ENCODE measurements at regions not wholly inside any gene's neighbourhood (a gene's known extent, or its start where the extent isn't known, plus 50 kb on each side); places are given as distances from the start of the nearest gene placed in this dataset.

DNA sequence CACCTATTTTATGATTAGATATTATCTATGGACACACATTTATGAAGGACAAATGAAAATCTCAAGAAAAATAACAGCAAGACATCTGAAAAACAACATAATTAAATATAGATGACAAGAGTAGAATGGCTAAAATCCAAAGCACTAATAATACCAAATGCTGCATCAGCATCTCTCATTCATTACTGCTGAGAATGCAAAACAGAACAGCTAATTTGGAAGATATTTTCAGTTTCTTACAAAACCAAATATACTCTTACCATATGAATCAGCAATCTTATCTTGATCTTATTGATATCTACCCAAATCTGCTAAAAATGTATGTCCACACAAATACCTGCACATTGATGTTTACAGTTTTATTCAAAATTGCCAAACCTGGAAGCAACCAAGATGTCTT lies 829.1 kb upstream of the MIR17HG start:
- H3K4me3 ChIP-seq = no peak overlapping the region
- intact Hi-C loops (cut with DNase I) = no loop called here
- no peak for TF ChIP-seq POLR2A (IDR thresholded peaks at IDR 0.05)
- TF ChIP-seq, protein P1, sequence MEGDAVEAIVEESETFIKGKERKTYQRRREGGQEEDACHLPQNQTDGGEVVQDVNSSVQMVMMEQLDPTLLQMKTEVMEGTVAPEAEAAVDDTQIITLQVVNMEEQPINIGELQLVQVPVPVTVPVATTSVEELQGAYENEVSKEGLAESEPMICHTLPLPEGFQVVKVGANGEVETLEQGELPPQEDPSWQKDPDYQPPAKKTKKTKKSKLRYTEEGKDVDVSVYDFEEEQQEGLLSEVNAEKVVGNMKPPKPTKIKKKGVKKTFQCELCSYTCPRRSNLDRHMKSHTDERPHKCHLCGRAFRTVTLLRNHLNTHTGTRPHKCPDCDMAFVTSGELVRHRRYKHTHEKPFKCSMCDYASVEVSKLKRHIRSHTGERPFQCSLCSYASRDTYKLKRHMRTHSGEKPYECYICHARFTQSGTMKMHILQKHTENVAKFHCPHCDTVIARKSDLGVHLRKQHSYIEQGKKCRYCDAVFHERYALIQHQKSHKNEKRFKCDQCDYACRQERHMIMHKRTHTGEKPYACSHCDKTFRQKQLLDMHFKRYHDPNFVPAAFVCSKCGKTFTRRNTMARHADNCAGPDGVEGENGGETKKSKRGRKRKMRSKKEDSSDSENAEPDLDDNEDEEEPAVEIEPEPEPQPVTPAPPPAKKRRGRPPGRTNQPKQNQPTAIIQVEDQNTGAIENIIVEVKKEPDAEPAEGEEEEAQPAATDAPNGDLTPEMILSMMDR (IDR thresholded peaks at IDR 0.05) = no peak
- TF ChIP-seq POLR2AphosphoS5 (IDR thresholded peaks at IDR 0.05) = no peak
- no peak for TF ChIP-seq EP300 (IDR thresholded peaks at IDR 0.05)

DNA sequence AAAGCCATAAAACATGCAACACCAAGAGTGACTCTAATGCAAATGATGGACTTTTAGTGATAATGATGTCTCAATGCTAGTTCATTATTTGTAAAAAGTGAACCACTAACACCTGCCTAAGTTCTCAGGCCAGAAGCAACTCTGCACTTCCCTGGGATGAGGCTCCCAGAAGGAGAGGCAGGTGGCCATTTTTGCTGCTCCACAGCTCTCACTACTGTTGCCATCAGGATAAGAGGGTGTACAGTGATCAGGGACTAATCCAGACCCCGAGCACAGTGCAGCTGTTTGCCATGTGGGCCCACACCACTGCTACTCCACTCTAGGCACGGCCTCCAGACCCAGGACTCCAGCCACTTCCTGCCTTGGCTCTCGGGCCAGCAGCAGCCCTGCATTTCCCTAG lies 828.3 kb upstream of the MIR17HG start:
- Histone ChIP-seq H3K4me3 (no peak overlapping the region), H3K27me3 (no peaks in the 10 kb centered on the region), H3K4me1 (no peaks in the 10 kb centered on the region), H3K9me3 (no peaks in the 10 kb centered on the region), H3K27ac (no peak overlapping the region), H3K36me3 (no peaks in the 10 kb centered on the region)
- TF ChIP-seq, protein P1 (IDR thresholded peaks at IDR 0.05) = no peak
- TF ChIP-seq EP300 (IDR thresholded peaks at IDR 0.05) = no peak
- no peak for TF ChIP-seq POLR2A (IDR thresholded peaks at IDR 0.05)
- TF ChIP-seq POLR2AphosphoS5 (IDR thresholded peaks at IDR 0.05) = no peak
- WGBS, 2 donors = 28 to 55% methylated on average over 3 of the region's 3 CpGs
- intact Hi-C loops (cut with DNase I) = no loop called here
- DNase-seq = no peak

More for the DNA sequence above, 829.1 kb upstream of the MIR17HG start:
- H3K9me3 ChIP-seq = no peaks in the 10 kb centered on the region
- no peaks in the 10 kb centered on the region for H3K36me3 ChIP-seq
- no peaks in the 10 kb centered on the region for H3K4me1 ChIP-seq
- no peak overlapping the region for H3K27ac ChIP-seq
- no peaks in the 10 kb centered on the region for H3K27me3 ChIP-seq
- no peak for DNase-seq

DNA sequence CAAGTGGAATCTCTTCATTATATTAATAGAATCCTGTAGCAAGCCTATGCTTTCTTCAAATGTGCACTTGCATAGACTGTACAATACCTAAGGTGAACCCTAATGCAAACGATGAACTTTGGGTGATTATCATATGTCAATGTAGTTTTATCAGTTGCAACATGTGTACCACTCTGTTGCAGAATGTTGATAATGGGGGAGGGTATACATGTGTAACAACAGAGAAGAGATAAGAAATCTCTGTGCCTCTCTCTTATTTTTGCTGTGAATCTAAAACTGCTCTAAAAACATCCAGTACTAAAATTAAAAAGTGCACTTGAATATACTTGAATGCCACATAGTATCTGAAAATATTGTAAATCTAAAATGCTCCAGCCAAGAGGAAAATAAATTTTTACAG lies 820.8 kb upstream of the MIR17HG start:
- no peak overlapping the region for H3K4me3 ChIP-seq
- H3K27ac ChIP-seq = no peak overlapping the region
- H3K4me1 ChIP-seq = no peaks in the 10 kb centered on the region
- DNase-seq = no peak
- no peak for TF ChIP-seq POLR2AphosphoS5 (IDR thresholded peaks at IDR 0.05)
- TF ChIP-seq, protein P1 (IDR thresholded peaks at IDR 0.05) = no peak
- TF ChIP-seq POLR2A (IDR thresholded peaks at IDR 0.05) = no peak
- TF ChIP-seq EP300 (IDR thresholded peaks at IDR 0.05) = no peak
- H3K36me3 ChIP-seq = no peaks in the 10 kb centered on the region
- intact Hi-C loops (cut with DNase I) = no loop called here
- H3K9me3 ChIP-seq = no peaks in the 10 kb centered on the region
- WGBS, 2 donors = 29 to 33% methylated on average over 1 of the region's 1 CpG
- H3K27me3 ChIP-seq = no peaks in the 10 kb centered on the region

DNA sequence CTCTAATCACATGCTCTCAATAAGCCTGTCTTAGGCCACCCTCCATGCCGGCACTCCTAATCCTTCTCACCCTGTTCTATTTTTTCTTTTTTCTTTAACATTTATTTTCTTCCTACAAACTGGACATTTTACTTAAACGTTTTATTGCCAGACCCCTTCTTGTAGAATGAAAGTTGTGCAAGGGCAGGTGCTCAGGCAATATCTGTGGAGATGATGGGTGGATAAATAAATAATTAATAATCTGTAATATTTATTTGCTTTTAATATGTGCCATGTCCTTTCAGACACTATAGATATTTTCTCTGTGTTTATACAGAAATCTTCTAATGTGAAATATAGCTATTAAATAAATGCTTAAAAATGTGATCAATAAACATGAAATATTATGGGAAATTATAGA lies 815.7 kb upstream of the MIR17HG start:
- TF ChIP-seq EP300 (IDR thresholded peaks at IDR 0.05) (no peak), POLR2A (IDR thresholded peaks at IDR 0.05) (no peak), POLR2AphosphoS5 (IDR thresholded peaks at IDR 0.05) (no peak)
- TF ChIP-seq, protein P1 (IDR thresholded peaks at IDR 0.05) = no peak
- Histone ChIP-seq H3K4me1 (no peaks in the 10 kb centered on the region), H3K27me3 (no peaks in the 10 kb centered on the region), H3K4me3 (no peak overlapping the region), H3K9me3 (no peaks in the 10 kb centered on the region), H3K36me3 (no peaks in the 10 kb centered on the region), H3K27ac (no peak overlapping the region)
- intact Hi-C loops (cut with DNase I) = no loop called here
- DNase-seq = no peak
- WGBS, 2 donors = 65 to 82% methylated on average over 2 of the region's 2 CpGs

DNA sequence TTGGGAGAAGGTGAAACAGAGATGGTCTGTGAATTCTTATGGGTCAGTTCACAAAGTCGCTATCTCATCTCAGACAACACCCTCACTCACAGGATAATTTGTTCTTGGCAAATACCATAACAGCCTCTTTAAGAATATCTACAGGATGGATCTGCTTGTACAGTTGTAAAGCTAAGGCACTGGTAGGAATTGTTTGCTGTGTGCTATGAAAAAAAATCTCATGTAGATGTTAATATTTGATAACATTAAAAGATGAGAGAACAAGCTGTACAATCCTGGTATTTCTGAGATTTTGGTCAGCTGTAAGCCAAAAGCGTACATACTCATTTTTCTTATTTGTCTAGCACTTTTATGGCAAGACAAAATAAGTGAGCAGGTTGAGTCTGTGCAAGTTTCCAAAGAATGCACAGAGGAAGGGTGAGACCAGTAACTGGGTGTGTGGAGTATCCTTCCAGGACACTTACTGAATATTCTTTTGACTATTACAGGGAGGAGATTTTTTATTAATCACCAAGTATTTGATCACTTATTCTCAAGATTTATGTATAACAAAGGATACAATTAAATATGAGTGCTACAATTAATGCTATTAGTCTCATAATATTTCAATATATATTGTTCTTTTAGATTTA lies 814.5 kb upstream of the MIR17HG start:
- Histone ChIP-seq H3K4me3 (no peak overlapping the region), H3K27ac (no peak overlapping the region), H3K4me1 (no peaks in the 10 kb centered on the region), H3K9me3 (no peaks in the 10 kb centered on the region), H3K27me3 (no peaks in the 10 kb centered on the region), H3K36me3 (no peaks in the 10 kb centered on the region)
- 33 to 68% methylated on average over 2 of the region's 2 CpGs for WGBS, 2 donors
- intact Hi-C loops (cut with DNase I) = no loop called here
- no peak for DNase-seq
- TF ChIP-seq, protein P1 (IDR thresholded peaks at IDR 0.05) = no peak
- TF ChIP-seq POLR2A (IDR thresholded peaks at IDR 0.05) (no peak), POLR2AphosphoS5 (IDR thresholded peaks at IDR 0.05) (no peak), EP300 (IDR thresholded peaks at IDR 0.05) (no peak)

All from sigmoid colon (tissue), 6 donors.